Heart left ventricle (tissue), 16 donors: ENCODE measurements at regions not wholly inside any gene's neighbourhood (a gene's known extent, or its start where the extent isn't known, plus 50 kb on each side); places are given as distances from the start of the nearest gene placed in this dataset.
A peak's percentile ranks its signal among the peaks of the same experiment; 100 is the strongest.

ENCODE experiments used
- ATAC-seq, 4 donors: fragments of 200-7000 bp; cut with Tn5 transposase; one replicate each; pipeline ENCODE4 v1.9.1; 2020 to 2022; ENCODE audit warnings: moderate library complexity in 4 of 4, mild to moderate bottlenecking in 3 of 4, moderate number of reproducible peaks in 1 of 4
- DNase-seq, 5 donors: peaks; one replicate each; pipeline ENCODE4 v3.0.0-alpha.2; 2020
- H3K27ac ChIP-seq, 12 donors: fragments of 200-600 bp; sonication (generic) in 4 of 12; one replicate each; pipeline versions ENCODE4 v1.5.0 to v1.8.0; 2016 to 2022; ENCODE audit warnings: mild to moderate bottlenecking in 2 of 12
- H3K27me3 ChIP-seq, 9 donors: fragments of 200-600 bp; sonication (generic) in 2 of 9; one replicate each; pipeline versions ENCODE4 v1.5.1 to v1.8.0; 2016 to 2022; ENCODE audit warnings: mild to moderate bottlenecking in 3 of 9
- H3K36me3 ChIP-seq, 9 donors: fragments of 200-600 bp; sonication (generic) in 2 of 9; one replicate each; pipeline versions ENCODE4 v1.5.0 to v1.8.0; 2018 to 2022; ENCODE audit warnings: mild to moderate bottlenecking in 2 of 9
- H3K4me1 ChIP-seq, 12 donors: fragments of 200-600 bp; sonication (generic) in 4 of 12; one replicate each; pipeline versions ENCODE4 v1.5.0 to v1.8.0; 2016 to 2022; ENCODE audit warnings: mild to moderate bottlenecking in 3 of 12
- H3K4me3 ChIP-seq, 12 donors: fragments of 200-600 bp; sonication (generic) in 4 of 12; one replicate each; pipeline versions ENCODE4 v1.5.0 to v1.8.0; 2017 to 2022; ENCODE audit warnings: mild to moderate bottlenecking in 9 of 12, moderate library complexity in 4 of 12
- H3K9me3 ChIP-seq, 12 donors: fragments of 200-600 bp; sonication (generic) in 4 of 12; one replicate each; pipeline versions ENCODE4 v1.5.0 to v1.8.0; 2016 to 2022; ENCODE audit warnings: mild to moderate bottlenecking in 1 of 12
- POLR2A ChIP-seq, 2 donors: fragments of 450-650 bp; IDR thresholded peaks; one replicate each; pipeline ENCODE4 v1.6.1; 2017; ENCODE audit warnings: antibody characterized with exemption in 2 of 2, mild to moderate bottlenecking in 2 of 2, moderate library complexity in 2 of 2
- WGBS, 4 donors: extraction: QIAGEN DNeasy Blood & Tissue Kit in 2 of 4; methylation state at CpG; one replicate each; pipeline versions ENCODE4 v1.1.5 to v1.1.7; 2013 to 2018; 5-methylcytosine and 5-hydroxymethylcytosine counted together
- intact Hi-C, 10 donors: fragments of 100-400 bp; cut with DNase I; formaldehyde crosslinking; loops; one replicate each; pipeline versions ENCODE4 v1.11.1 to v1.14.2; 2022
- TF ChIP-seq, protein P1 (sequence below), 12 donors: fragments of 200-600 bp; sonication (generic) in 4 of 12; IDR thresholded peaks; one replicate each; pipeline versions ENCODE4 v1.5.0 to v1.8.0; 2018 to 2022; ENCODE audit warnings: antibody characterized with exemption in 12 of 12, mild to moderate bottlenecking in 5 of 12
- donor health status: ischemic (EF 13 %, LVEDD 7.1; RV severe dilation, severe dysfunction).
- donor health status: healthy with polysubstance abuse.
- donor health status: DM: no; HTN: yes; CAD: no.
- donor health status: DM: no; HTN: no; CAD: no.
- donor health status: ischemic (EF 25% LVEDD 6.9; RV normal size, moderate dysfunction).
- donor health status: ischemic (EF 25% LVEDD 5.7; RV mildly dilated, moderate dysfunction).
- donor health status: healthy.
- donor health status: DM: yes; HTN: yes; CAD: no.
- donor health status: ischemic (EF 35%, LVEDD 5.7; RV mildly dilated, moderate dysfunction).
- donor health status: nonischemic (EF 11% LVEDD 7.7; RV severe dilation, severe dysfunction).
- donor health status: DM: yes; HTN: yes; CAD: no.
- donor health status: PGD.
- donor health status: ischemic (EF 29% LVEDD 5.4; RV normal size, mild dysfunction).
- donor health status: nonischemic (EF 23%, LVEDD 6.1; RV moderate dilation, normal function).

DNA sequence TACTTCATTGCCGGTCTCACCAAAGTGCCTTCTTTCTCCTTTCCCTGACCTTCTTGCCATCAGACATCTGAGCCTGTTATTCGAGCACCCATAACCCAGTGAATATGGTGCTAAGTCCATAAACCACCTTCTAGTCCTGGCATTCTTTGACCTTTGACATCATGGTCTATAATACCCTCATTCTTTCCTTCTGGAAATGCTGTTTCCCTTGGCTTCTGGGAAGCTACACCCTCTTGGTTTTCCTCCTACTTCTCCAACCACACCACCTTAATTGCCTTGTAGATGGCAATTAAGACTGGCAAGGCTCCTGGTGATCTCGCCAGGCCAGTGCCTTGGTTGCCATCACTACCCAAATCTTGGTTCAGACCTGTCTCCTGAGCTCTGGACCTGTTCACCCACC lies 56.1 kb upstream of the TRAK1 start:
- TF ChIP-seq POLR2A (IDR thresholded peaks at IDR 0.05) = no peak
- TF ChIP-seq, protein P1, sequence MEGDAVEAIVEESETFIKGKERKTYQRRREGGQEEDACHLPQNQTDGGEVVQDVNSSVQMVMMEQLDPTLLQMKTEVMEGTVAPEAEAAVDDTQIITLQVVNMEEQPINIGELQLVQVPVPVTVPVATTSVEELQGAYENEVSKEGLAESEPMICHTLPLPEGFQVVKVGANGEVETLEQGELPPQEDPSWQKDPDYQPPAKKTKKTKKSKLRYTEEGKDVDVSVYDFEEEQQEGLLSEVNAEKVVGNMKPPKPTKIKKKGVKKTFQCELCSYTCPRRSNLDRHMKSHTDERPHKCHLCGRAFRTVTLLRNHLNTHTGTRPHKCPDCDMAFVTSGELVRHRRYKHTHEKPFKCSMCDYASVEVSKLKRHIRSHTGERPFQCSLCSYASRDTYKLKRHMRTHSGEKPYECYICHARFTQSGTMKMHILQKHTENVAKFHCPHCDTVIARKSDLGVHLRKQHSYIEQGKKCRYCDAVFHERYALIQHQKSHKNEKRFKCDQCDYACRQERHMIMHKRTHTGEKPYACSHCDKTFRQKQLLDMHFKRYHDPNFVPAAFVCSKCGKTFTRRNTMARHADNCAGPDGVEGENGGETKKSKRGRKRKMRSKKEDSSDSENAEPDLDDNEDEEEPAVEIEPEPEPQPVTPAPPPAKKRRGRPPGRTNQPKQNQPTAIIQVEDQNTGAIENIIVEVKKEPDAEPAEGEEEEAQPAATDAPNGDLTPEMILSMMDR (IDR thresholded peaks at IDR 0.05) = no peak
- H3K4me1 ChIP-seq = peaks cover 11 to 92% (median 70%) of the 10 kb centered on the region in 12 donors
- H3K4me3 ChIP-seq = no peak overlapping the region
- no peaks in the 10 kb centered on the region for H3K9me3 ChIP-seq
- 80 to 94% (median 85%) methylated on average over 3 of the region's 3 CpGs for whole genome bisulfite sequencing, 4 donors
- H3K36me3 ChIP-seq = peaks cover 0 to 19% (median 11%) of the 10 kb centered on the region in 9 donors
- no peaks in the 10 kb centered on the region for H3K27me3 ChIP-seq
- DNase-seq (no peak), ATAC-seq (no peak)
- peak overlapping the region; percentile 64 to 90 (median 84) for H3K27ac ChIP-seq
- intact Hi-C loops = no loop called here

DNA sequence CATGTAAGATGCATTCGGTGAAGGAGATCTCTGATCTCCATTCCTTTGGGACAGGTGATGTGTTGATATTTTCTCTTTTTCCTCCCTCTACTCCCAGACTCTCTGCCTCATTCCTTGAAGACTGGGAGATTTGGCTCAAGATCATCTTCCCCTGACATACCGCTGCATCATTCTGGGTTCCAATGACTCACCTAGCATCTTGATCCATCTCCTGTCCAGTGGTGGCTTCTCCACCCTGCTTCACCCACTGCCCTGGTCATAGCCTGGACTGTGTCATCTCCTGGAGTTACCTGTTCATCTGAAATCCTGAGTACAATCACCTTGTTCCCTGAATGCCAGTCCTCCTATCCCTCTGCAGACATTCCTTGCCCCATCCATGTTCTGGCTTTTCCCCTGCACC lies 57.4 kb upstream of the TRAK1 start:
- no peaks in the 10 kb centered on the region for H3K27me3 ChIP-seq
- TF ChIP-seq POLR2A (IDR thresholded peaks at IDR 0.05) = no peak
- TF ChIP-seq, protein P1 (IDR thresholded peaks at IDR 0.05) = no peak
- H3K4me3 ChIP-seq = no peak overlapping the region
- peaks cover 11 to 89% (median 71%) of the 10 kb centered on the region in 12 donors for H3K4me1 ChIP-seq
- WGBS, 4 donors = 81 to 88% (median 83%) methylated on average over 2 of the region's 2 CpGs
- intact Hi-C loops = no loop called here
- no peak for DNase-seq
- peaks cover 0 to 19% (median 11%) of the 10 kb centered on the region in 9 donors for H3K36me3 ChIP-seq
- no peaks in the 10 kb centered on the region for H3K9me3 ChIP-seq
- H3K27ac ChIP-seq = peak overlapping the region in 9 of 12 donors; percentile 24 to 89 (median 84)
- no peak for ATAC-seq

GRCh38 chr3:42032693-42033349 lies 58.3 kb upstream of the TRAK1 start:
- intact Hi-C loops = no loop called here
- H3K9me3 ChIP-seq = no peaks in the 10 kb centered on the region
- H3K36me3 ChIP-seq = peaks cover 0 to 19% (median 11%) of the 10 kb centered on the region in 9 donors
- ATAC-seq = peak in 2 of 4 donors; percentile 16 to 35
- no peaks in the 10 kb centered on the region for H3K27me3 ChIP-seq
- H3K4me3 ChIP-seq = peak overlapping the region in 1 of 12 donors; percentile 20
- H3K4me1 ChIP-seq = peaks cover 16 to 89% (median 71%) of the 10 kb centered on the region in 12 donors
- TF ChIP-seq, protein P1 (IDR thresholded peaks at IDR 0.05) = no peak
- no peak for TF ChIP-seq POLR2A (IDR thresholded peaks at IDR 0.05)
- DNase-seq = peak in 2 of 5 donors; percentile 67 to 73
- 42 to 53% (median 45%) methylated on average over 15 of the region's 15 CpGs for WGBS, 4 donors
- H3K27ac ChIP-seq = peak overlapping the region; percentile 22 to 89 (median 66)

DNA sequence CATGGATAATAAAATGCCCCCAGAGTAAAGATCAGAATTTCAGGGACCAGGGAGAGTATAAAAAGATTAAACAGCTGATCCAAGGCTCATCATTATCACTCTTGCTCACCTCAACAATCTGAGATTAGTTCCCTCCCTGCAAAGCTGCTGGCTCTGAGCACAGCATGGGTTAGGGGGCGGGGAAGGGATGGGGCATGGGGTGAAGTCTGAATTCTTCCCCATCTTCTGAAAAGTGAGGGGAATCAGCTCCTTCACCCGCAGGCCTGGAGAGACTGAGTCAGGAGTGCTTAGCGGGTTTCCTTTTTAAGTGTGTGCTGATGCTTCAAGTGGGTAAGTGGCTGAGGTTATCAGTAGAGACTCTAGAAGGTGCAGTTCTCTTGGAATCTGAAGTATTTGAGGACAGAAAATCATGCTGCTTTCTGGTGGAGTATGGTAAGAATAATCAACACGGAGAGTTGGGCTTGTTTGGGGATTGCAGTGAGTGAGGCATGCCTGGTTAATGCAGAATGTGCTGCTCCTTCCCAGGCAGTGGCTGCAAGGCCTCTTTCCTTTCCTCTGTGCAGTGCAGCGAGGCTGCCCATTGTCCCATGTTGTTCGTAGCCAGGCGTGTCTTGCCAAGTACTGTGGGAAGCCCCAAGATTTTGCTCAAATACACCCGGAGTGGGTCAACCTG lies 59.2 kb upstream of the TRAK1 start:
- DNase-seq (no peak), ATAC-seq (no peak)
- Histone ChIP-seq H3K27ac (peak overlapping the region in 11 of 12 donors; percentile 22 to 89 (median 73)), H3K27me3 (no peaks in the 10 kb centered on the region), H3K36me3 (peaks cover 0 to 19% (median 11%) of the 10 kb centered on the region in 9 donors), H3K4me1 (peaks cover 8 to 89% (median 70%) of the 10 kb centered on the region in 12 donors), H3K4me3 (no peak overlapping the region), H3K9me3 (no peaks in the 10 kb centered on the region)
- TF ChIP-seq, protein P1 (IDR thresholded peaks at IDR 0.05) = no peak
- no peak for TF ChIP-seq POLR2A (IDR thresholded peaks at IDR 0.05)
- 26 to 31% (median 28%) methylated on average over 8 of the region's 8 CpGs for WGBS, 4 donors
- intact Hi-C loops = no loop called here
